Endothelial cell of umbilical vein (primary cell): ENCODE measurements at regions not wholly inside any gene's neighbourhood (a gene's known extent, or its start where the extent isn't known, plus 50 kb on each side); places are given as distances from the start of the nearest gene placed in this dataset.

Experiments used
- BruUV-seq: library from RNA; stranded (reverse); fragments of 400-500 nt; replicated peaks from 2 replicates; lab custom pipeline; 2021; lab: Mats Ljungman, UMichigan
- CTCF ChIA-PET: fragments of 300-600, 350-600 bp; sonication (Branson Sonifier 250); formaldehyde crosslinking; loops from one replicate; lab custom pipeline; 2021; ENCODE audit warnings: antibody characterized with exemption, inconsistent platforms; lab: Charles Lee
- POLR2A ChIA-PET: fragments of 300-600, 350-600 bp; sonication (Branson Sonifier 250); formaldehyde crosslinking; loops from one replicate; lab custom pipeline; 2021; ENCODE audit warnings: antibody characterized with exemption, inconsistent platforms; lab: Charles Lee
- DNase-seq: peaks from one replicate; pipeline ENCODE4 v3.0.0-alpha.2; 2011; ENCODE audit warnings: low read depth, low spot score
- FAIRE-seq: peaks from 2 replicates; lab custom pipeline; 2011; peaks lifted over from hg19 to GRCh38; lab: Jason Lieb, UNC
- H2AFZ ChIP-seq: 2 replicates; pipeline ENCODE4 v1.6.0; 2012; ENCODE audit warnings: low read depth, low read length, control low read depth, inconsistent platforms
- H3K27ac ChIP-seq: 2 replicates; pipeline ENCODE4 v1.5.1; 2011; ENCODE audit warnings: low read depth, mild to moderate bottlenecking, control low read depth, low read length, moderate library complexity; ENCODE audit not compliant: insufficient read depth
- H3K27me3 ChIP-seq, 2 experiments: 2 replicates each; pipeline versions ENCODE4 v1.6.0 to v1.6.1; 2011; ENCODE audit warnings: low read length in 2 of 2, mixed read lengths in 1 of 2; ENCODE audit not compliant: control insufficient read depth in 2 of 2, insufficient read depth in 2 of 2
- H3K36me3 ChIP-seq, 2 experiments: 2 replicates in 1 of 2; 3 replicates in 1 of 2; pipeline ENCODE4 v1.5.1; 2011; ENCODE audit warnings: low read length in 2 of 2, mild to moderate bottlenecking in 1 of 2, moderate library complexity in 1 of 2; ENCODE audit not compliant: control insufficient read depth in 2 of 2, insufficient read depth in 2 of 2; ENCODE audit errors: extremely low read depth in 1 of 2
- H3K4me1 ChIP-seq: 3 replicates; pipeline ENCODE4 v1.5.1; 2011; ENCODE audit warnings: mild to moderate bottlenecking, low read length; ENCODE audit not compliant: control insufficient read depth, insufficient read depth; ENCODE audit errors: extremely low read depth
- H3K4me2 ChIP-seq: 2 replicates; pipeline ENCODE4 v1.6.1; 2011; ENCODE audit warnings: low read length, control low read depth, mixed read lengths; ENCODE audit not compliant: insufficient read depth
- H3K4me3 ChIP-seq, 3 experiments: fragments of 200-600 bp in 1 of 3; sonication (generic), shearing (Covaris generic) in 1 of 3; replicated peaks in 1 of 3; 2 replicates each; pipeline ENCODE4 v1.5.1; 2011 to 2016; ENCODE audit warnings: control low read depth in 3 of 3, low read length in 3 of 3, mild to moderate bottlenecking in 2 of 3, inconsistent platforms in 1 of 3, low read depth in 1 of 3, moderate library complexity in 1 of 3; ENCODE audit not compliant: insufficient read depth in 1 of 3
- H3K79me2 ChIP-seq: 2 replicates; pipeline ENCODE4 v1.6.0; 2012; ENCODE audit warnings: low read length, inconsistent platforms; ENCODE audit not compliant: control insufficient read depth, insufficient read depth
- H3K9ac ChIP-seq: replicated peaks from 2 replicates; pipeline ENCODE3; 2011; ENCODE audit warnings: low read length, control low read depth; ENCODE audit not compliant: insufficient read depth; ENCODE audit errors: extremely low read depth
- H3K9me1 ChIP-seq: replicated peaks from 3 replicates; pipeline ENCODE4 v1.6.0; 2011; ENCODE audit warnings: mild to moderate bottlenecking, low read length; ENCODE audit not compliant: control insufficient read depth, insufficient read depth; ENCODE audit errors: extremely low read depth
- H3K9me3 ChIP-seq: replicated peaks from 2 replicates; pipeline ENCODE4 v1.5.1; 2012; ENCODE audit warnings: low read length, inconsistent platforms; ENCODE audit not compliant: control insufficient read depth, insufficient read depth
- H4K20me1 ChIP-seq: replicated peaks from 2 replicates; pipeline ENCODE3; 2011; ENCODE audit warnings: mild to moderate bottlenecking, low read length; ENCODE audit not compliant: control insufficient read depth, insufficient read depth; ENCODE audit errors: extremely low read depth
- EZH2 ChIP-seq: IDR thresholded peaks from 2 replicates; pipeline ENCODE4 v1.6.1; 2012; ENCODE audit warnings: borderline replicate concordance, low read depth, mild to moderate bottlenecking, moderate library complexity, low read length, inconsistent platforms; ENCODE audit not compliant: severe bottlenecking
- FOS ChIP-seq: IDR thresholded peaks from 2 replicates; pipeline ENCODE4 v1.6.1; 2011; ENCODE audit warnings: mild to moderate bottlenecking, low read length, moderate library complexity, borderline replicate concordance; ENCODE audit not compliant: insufficient read depth
- GATA2 ChIP-seq: IDR thresholded peaks from 2 replicates; pipeline ENCODE4 v1.7.0; 2011; ENCODE audit warnings: low read depth, mild to moderate bottlenecking, moderate library complexity, mixed read lengths, low read length; ENCODE audit not compliant: insufficient read length, insufficient read depth
- JUN ChIP-seq: IDR thresholded peaks from 2 replicates; pipeline ENCODE4 v1.6.1; 2011; ENCODE audit warnings: borderline replicate concordance, low read depth; ENCODE audit not compliant: insufficient read length, insufficient read depth
- MYC ChIP-seq: IDR thresholded peaks from one replicate; pipeline ENCODE4 v1.6.1; 2011; ENCODE audit warnings: mild to moderate bottlenecking, low read depth, low read length
- POLR2A ChIP-seq: IDR thresholded peaks from 2 replicates; pipeline ENCODE4 v1.6.1; 2012; ENCODE audit warnings: low read depth, mild to moderate bottlenecking, control low read depth, low read length
- POLR2AphosphoS5 ChIP-seq: IDR thresholded peaks from 2 replicates; pipeline ENCODE4 v1.6.1; 2012; ENCODE audit warnings: low read depth, mild to moderate bottlenecking, control low read depth, low read length, moderate library complexity; ENCODE audit not compliant: insufficient read depth
- dilution Hi-C: fragments of 300-500 bp; cut with MboI; formaldehyde crosslinking; loops from one replicate; pipeline ENCODE4 v1.15.0; 2019; ENCODE audit warnings: low sequenced_read_pairs; ENCODE audit not compliant: extremely low pct_ligation_motif_present
- intact Hi-C: fragments of 100-400 bp; cut with micrococcal nuclease; formaldehyde crosslinking; loops from one replicate; pipeline ENCODE4 v1.10.0; 2022
- TF ChIP-seq, protein P1 (sequence below), 2 donors: IDR thresholded peaks; 1 replicate in 1 of 2; 2 replicates in 1 of 2; pipeline ENCODE4 v1.5.1; 2011; ENCODE audit warnings: low read length in 2 of 2, mild to moderate bottlenecking in 2 of 2, moderate library complexity in 2 of 2, control low read depth in 1 of 2, inconsistent platforms in 1 of 2, low read depth in 1 of 2; ENCODE audit not compliant: insufficient read depth in 1 of 2; ENCODE audit errors: extremely low read depth in 1 of 2
- TF ChIP-seq, protein P2 (sequence below): IDR thresholded peaks from 2 replicates; pipeline ENCODE4 v1.6.1; 2011; ENCODE audit not compliant: insufficient read depth, insufficient read length

DNA sequence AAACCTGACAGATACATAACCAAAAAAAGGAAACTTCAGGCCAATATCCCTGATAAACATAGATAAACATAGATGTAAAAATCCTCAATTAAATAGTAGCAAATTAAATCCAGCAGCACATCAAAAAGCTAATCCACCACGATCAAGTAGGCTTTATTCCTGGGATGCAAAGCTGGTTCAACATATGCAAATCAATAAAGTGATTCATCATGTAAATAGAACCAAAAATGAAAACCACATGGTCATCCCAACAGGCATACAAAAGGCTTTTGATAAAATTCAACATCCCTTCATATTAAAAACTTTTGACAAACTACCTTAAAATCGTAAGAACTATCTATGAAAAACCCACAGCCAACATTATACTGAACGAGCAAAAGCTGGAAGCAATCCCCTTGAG lies 882.2 kb downstream of the NTRK3 start:
- Histone ChIP-seq H3K79me2 (no peaks in the 10 kb centered on the region), H3K4me1 (no peaks in the 10 kb centered on the region), H4K20me1 (no peaks in the 10 kb centered on the region), H3K9me3 (peaks cover 2% of the 10 kb centered on the region), H3K9me1 (no peaks in the 10 kb centered on the region), H3K27me3 (no peaks in the 10 kb centered on the region), H3K27ac (no peak overlapping the region), H3K4me3 (no peak overlapping the region), H3K9ac (no peak overlapping the region), H3K36me3 (no peaks in the 10 kb centered on the region), H2AFZ (no peak overlapping the region), H3K4me2 (no peak overlapping the region)
- TF ChIP-seq EZH2: no peak
- intact Hi-C loops (no loop called here), dilution Hi-C loops (no loop called here)
- BruUV-seq: no TSS peak
- FAIRE-seq (no peak), DNase-seq (no peak)
- CTCF ChIA-PET: no interaction called here
- POLR2A ChIA-PET: no interaction called here

DNA sequence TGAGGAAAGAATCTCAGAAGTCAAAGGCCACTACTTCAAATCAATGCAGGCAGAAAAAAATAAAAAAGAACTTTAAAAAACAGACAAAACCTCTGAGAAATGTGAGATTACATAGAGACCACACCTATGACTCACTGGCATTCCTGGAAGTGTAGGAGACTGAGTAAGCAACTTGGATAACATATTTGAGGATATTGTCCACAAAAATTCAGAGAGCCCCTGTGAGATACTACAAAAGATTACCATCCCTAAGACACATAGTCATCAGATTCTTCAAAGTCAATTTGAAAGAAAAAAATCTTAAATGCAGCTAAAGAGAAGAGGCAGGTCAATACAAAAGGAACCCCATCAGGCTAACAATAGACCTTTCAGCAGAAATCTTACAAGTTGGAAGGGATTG lies 887.3 kb downstream of the NTRK3 start:
- POLR2A ChIA-PET: no interaction called here
- H3K4me3 ChIP-seq: no peak overlapping the region
- intact Hi-C loops: no loop called here
- CTCF ChIA-PET: no interaction called here
- H3K36me3 ChIP-seq: no peaks in the 10 kb centered on the region
- FAIRE-seq: no peak
- TF ChIP-seq GATA2 (no peak), POLR2AphosphoS5 (no peak), JUN (no peak), POLR2A (no peak), FOS (no peak), MYC (no peak), EZH2 (no peak)
- TF ChIP-seq, protein P1, sequence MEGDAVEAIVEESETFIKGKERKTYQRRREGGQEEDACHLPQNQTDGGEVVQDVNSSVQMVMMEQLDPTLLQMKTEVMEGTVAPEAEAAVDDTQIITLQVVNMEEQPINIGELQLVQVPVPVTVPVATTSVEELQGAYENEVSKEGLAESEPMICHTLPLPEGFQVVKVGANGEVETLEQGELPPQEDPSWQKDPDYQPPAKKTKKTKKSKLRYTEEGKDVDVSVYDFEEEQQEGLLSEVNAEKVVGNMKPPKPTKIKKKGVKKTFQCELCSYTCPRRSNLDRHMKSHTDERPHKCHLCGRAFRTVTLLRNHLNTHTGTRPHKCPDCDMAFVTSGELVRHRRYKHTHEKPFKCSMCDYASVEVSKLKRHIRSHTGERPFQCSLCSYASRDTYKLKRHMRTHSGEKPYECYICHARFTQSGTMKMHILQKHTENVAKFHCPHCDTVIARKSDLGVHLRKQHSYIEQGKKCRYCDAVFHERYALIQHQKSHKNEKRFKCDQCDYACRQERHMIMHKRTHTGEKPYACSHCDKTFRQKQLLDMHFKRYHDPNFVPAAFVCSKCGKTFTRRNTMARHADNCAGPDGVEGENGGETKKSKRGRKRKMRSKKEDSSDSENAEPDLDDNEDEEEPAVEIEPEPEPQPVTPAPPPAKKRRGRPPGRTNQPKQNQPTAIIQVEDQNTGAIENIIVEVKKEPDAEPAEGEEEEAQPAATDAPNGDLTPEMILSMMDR (IDR thresholded peaks at IDR 0.05; ENCODE audit: extremely low read depth in 1 of 2, insufficient read depth in 1 of 2, low read depth in 1 of 2, low read length in 2 of 2): no peak
- TF ChIP-seq, protein P2, sequence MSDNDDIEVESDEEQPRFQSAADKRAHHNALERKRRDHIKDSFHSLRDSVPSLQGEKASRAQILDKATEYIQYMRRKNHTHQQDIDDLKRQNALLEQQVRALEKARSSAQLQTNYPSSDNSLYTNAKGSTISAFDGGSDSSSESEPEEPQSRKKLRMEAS: no peak
- H3K9ac ChIP-seq: no peak overlapping the region
- dilution Hi-C loops: no loop called here
- H3K4me2 ChIP-seq: no peak overlapping the region
- BruUV-seq: no TSS peak
- H3K9me3 ChIP-seq: peaks cover 6% of the 10 kb centered on the region
- DNase-seq: no peak
- no peaks in the 10 kb centered on the region for H3K9me1 ChIP-seq
- H3K79me2 ChIP-seq: no peaks in the 10 kb centered on the region
- no peaks in the 10 kb centered on the region for H3K27me3 ChIP-seq
- H2AFZ ChIP-seq: no peak overlapping the region
- H3K4me1 ChIP-seq: no peaks in the 10 kb centered on the region
- H3K27ac ChIP-seq: no peak overlapping the region
- H4K20me1 ChIP-seq: no peaks in the 10 kb centered on the region
